ENCODE measurements at regions not wholly inside any gene's neighbourhood (a gene's known extent, or its start where the extent isn't known, plus 50 kb on each side); places are given as distances from the start of the nearest gene placed in this dataset.
"Not testable (repeated sequence)": the region's sequence is repeated elsewhere in the genome, so short reads cannot be mapped to it uniquely, and the experiment has no call there.

DNA sequence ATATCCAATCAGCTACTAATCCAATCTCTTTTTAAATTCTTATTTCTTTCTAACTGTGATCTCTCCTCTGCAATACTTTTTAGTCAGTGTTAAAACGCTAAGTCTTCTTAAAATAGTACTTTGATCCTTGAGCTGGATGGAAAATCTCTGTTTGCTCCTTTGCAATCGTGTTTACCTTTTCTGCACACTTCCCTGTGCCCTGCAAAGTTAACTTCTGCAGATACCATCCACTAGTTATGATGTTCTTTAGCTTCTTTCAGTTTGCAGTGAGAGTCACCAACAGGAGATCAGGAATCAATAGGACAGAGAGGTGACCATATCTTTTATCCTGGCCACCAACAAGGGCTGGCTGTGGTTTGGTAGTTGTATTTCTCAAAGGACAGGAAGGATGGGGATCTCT is 391.5 kb downstream of the GASK1B start:
- DNase-seq: no peak

DNA sequence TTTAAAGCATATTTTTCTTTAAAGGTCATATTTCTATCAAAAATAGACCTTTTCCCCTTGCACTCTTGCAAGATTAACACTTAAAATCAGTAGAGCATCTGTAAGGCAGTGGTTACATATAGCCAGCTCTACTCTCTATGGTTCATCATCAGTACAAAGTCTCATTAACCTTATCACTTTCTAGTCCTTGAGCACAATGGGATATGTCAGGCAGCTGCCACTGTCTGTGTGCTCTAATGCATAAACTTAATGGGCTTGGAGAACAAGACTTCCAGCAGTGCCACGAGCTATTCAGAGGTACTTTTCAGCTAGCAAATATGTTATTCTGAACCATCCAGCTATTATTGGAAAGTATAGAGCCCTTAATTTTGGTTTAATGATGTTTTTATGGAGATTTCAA is 393.7 kb downstream of the GASK1B start:
- DNase-seq: no peak

DNA sequence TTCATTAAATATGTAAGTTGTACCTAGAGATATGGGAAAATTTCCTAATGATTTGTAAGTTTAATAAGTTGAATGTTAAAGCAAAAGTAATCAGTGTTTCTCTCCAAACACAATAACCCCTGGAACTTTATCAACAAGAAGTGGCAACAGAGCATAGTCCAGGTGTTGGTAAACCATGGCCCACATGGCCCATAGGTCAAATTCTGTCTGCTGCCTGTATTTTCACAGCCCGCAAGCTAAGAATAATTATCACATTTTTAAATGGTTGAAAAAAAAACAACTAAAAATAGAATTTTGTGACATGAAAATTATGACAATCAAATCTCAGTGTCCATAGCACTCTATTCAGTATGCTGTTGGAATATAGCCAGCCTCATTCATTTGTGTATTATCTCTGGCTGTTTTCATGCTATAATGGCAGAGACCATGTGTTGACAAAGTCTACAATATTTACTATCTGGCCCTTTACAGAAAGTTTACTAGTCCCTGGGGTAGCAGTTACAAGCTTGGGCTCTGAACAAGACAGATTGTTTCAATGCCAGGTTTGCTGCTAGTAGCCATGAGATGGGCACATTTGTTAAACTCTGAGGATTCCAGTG is 395.8 kb downstream of the GASK1B start:
- no peak for DNase-seq

DNA sequence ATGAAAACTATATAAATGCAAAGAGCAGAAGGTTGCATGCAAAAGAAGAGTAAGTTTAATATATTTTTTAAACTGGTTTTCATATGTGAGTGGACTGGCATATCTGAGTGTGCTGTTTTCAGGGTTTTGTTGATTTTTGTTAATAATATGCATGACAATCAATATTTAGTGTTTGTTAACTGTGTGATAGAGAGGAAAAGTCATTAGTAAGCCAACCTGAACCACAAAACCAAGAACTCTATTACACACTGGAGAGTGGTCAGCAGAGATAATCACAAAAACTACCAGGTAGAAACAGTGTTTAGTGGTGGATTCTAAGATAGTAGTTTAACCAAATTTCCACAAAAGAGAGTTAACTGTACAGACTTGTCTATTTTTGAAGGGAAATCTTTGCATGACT is 396.9 kb downstream of the GASK1B start:
- no peak for DNase-seq

DNA sequence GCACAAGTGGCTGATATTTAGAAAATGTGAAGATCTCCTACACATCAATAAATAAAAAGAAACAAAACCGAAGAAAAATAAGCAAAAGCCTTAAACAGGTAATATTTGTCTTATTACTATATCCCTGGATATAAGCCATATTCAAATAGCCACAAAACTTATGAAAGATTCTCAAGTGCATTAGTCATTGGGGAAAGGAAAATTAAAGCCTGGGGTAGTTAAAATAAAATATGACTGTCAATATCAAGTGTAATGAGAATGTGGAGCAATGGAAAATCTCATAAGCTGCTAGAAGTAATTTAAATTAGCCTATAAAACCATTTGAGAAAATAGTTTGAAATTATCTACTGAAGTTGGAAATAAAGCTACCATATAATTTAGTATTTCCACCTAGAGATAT is 399.9 kb downstream of the GASK1B start:
- no peak for DNase-seq

DNA sequence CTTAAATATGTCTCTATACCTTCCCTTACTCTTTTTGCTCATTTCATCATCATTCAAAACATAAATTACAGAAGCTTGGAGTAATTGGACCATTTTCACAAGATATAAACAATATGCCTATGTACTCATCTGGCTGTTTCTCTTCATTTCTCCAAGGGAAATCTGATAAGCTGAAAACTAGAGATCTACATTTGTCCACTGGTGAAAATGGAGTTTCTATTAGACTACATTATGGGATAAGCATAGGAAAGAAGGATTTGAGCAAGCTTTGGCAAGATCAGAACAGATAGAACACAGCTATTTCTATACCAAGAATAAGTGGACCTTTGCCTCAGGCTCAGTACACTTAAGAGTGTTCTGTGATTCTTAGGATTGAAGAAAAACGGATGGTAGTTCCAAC is 404.4 kb downstream of the GASK1B start:
- DNase-seq: no peak

DNA sequence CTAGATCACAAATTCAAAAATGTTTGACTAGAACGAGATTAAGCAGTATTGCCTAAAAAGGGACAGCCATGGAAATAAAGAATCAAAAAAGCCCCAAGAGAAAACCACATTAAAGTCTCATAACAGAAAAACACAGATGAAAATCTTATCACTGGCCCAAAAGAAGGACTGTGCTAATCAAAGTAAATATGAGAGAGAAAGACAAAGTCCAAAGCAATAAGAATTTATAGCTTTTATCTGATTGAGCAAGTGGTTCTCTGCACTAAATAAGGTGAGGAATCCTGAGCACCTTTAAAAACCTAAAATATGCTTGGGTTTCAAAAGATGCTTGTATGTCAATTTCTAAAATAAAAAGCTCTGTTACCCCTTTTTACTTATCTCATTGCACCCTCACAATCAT is 409.3 kb downstream of the GASK1B start:
- no peak for DNase-seq

DNA sequence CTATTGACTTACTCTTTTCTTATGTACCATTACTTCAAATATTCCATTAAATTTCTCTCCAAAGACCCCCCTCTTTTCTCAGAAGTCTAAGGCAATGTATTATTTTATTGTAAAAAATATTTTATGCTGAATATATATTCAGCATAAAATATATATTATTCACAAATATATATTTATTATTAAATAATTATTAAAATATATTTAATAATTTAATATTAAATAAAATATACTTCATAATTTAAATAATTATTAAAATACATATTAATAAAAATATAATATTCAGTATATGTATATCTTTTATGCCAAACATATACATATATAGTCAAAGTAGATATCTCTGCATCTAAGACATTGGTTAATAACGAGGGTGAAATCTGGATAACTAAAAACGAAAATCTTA is 418.4 kb downstream of the GASK1B start:
- DNase-seq: no peak

DNA sequence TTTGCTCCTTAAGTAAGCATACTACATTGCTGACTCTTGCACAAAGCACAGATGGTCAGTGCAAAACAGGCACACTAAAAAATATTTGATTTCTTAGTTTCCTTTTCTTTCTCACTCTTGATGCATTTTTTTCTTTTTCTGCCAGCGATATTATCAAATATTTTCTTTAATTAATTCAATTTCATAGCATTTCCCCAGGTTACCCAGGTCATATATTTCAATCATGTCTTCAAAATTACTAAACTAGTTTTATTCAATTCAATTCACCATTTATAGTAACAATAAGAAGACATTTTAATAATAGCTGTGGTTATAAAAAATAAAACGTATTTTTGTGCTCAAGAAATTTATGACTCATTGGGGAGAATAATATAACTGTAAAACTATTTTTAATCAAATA is 421.2 kb downstream of the GASK1B start:
- no peak for DNase-seq

DNA sequence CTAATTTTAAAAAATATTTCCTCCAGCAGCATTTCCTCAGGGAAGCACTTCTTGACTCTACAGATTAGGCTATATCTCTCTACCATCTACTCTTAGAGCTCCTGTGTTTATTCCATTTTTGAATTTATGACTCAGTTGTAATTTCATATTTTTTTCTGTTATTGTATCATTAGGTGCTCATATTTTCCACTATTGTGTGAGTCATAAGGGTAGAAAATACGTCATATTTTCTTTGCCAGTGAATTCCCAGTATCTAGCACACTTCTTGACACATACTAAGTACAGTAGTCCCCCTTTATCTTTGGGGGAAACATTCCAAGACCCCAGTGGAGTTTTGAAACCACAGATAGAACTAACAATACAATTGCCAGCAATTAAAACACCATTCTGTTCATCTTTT is 431.2 kb downstream of the GASK1B start:
- DNase-seq: no peak

DNA sequence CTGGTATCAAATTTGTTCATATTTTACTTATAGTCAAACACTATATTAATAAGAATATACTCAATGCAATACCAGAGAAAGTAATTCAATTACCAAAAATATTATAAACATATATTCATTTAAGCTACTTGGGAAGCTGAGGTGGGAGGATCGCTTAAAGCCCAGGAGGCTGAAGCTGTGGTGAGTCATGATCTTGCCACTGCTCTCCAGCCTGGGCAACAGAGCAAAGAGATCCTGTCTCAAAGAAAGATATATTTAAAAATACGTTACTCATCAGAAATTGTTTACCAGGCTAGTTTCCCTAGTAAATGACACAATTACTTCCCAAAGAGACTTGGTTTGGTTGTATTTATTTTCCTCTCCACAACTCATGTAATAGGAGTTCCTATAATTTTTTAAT is 433.6 kb downstream of the GASK1B start:
- DNase-seq: no peak

DNA sequence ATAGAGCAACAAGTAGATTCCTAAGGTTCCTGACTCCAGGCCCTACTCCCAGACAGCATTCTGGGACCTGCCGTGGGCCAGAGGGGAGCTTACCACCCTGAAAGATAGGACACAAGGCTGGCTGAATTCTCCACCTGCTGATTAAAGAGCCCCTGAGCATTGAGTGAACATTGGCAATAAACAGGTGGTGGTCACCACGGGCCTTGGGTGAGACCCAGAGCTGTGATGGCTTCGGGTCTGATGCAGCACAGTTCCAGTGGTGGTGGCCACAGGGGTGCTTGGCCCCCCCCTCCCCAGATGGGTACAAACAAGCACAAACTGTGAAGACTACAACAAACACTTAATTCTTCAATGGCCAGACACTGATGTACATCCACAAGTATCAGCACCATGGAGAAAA is 444.6 kb downstream of the GASK1B start:
- no peak for DNase-seq

DNA sequence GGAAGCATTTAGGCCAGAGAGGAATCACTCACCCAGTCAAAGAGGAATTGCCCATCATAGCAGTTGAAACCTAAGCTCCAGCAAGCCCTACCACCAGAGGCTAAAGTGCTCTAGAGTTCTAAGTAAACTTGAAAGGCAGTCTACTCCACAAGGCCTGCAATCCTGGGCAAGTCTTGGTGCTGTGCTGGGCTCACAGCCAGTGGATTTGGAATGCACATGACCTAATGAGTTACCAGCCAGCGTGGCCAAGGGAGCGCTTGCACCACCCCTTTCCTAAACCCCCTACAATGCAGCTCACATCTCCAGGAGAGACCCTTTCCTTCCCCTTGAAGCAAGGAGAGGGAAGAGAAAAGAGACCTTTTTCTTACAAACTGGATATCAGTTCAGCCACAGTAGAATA is 445.7 kb downstream of the GASK1B start:
- DNase-seq: no peak

DNA sequence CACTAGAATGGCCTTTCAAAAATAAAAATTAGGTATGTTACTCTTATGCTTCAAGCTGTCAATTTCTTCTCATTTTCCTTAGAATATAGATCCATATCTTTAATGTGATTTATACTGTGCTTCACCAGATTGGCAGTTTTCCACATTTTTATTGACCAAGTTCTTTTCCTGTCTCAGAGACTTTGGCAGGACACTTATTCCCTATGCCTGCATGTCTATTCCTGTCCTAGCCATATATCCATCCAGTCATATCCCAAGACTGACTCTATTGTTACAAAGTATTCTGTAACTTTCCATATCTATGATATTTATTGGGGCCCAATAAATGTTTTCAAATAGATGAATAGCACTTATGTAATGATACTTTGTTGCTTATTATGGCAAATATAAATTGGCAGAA is 450.7 kb downstream of the GASK1B start:
- DNase-seq: no peak

DNA sequence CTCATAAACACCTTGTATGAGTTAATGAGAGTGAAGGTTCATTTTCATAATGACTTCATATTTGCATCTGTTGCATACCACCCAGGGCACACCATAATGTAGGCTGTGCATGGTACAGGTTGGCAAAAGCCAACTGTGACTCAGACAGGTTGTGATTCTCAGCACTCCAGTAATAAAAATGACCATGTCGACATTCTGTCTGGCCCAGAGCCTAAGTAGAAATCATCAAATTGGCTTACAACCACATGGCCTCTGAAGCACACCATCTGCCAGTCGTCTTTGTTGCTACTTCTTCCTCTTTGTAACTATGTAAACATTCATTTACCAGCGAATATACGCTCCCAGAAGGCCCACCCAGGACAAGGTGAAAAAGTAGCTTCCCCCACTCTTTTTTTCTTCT is 459.5 kb downstream of the GASK1B start:
- DNase-seq: no peak

DNA sequence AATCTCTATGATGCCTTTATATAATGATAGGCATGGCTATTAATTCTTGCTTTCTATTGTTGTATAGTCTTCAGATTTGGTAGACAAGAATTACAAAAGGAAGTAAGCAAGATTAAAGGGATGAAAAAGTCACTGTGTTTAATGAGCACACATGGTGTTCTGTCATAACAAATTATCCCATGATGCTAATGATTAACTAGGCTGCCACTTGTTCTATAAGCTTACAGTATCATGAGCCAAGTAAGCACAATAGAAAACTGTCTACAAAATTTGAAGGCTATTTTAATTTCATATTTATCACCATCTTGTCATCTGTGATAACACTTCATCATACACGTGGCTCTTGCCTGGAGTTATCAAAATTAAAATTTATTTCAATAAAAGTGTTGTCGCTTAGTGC is 466.7 kb downstream of the GASK1B start:
- no peak for DNase-seq

DNA sequence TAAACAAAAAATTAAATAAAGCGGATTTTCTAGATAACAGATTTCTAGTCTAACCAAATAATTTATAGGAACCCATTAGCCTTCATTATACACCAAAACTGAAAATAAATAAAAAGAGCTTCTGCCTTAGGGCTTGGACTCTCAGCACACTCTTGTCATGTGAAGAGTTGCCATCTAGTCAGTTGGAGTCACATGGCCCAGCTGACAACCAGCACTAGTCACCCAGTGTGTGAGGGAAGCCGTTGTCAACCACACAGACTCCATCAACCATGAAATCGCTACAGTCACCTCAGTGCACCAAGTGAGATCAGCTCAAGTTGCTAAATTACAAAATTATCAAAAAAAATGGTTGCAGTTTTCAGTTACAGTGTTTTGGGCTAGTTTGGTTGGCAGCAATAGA is 470.0 kb downstream of the GASK1B start:
- DNase-seq: no peak

DNA sequence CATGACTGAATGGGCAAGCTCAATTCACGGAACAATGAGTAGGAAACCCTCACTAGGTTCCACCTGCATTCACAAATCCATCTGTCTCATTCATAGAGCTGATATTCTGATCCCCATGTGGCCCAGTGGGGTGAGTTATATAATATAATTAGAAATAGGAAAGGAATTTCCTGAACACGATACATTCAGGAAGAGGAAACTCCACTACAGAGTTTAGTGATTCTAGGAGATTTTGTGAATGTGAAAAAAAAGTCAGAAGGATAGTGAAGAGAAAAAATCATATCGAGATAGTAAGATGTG is 471.2 kb downstream of the GASK1B start:
- no peak for DNase-seq

DNA sequence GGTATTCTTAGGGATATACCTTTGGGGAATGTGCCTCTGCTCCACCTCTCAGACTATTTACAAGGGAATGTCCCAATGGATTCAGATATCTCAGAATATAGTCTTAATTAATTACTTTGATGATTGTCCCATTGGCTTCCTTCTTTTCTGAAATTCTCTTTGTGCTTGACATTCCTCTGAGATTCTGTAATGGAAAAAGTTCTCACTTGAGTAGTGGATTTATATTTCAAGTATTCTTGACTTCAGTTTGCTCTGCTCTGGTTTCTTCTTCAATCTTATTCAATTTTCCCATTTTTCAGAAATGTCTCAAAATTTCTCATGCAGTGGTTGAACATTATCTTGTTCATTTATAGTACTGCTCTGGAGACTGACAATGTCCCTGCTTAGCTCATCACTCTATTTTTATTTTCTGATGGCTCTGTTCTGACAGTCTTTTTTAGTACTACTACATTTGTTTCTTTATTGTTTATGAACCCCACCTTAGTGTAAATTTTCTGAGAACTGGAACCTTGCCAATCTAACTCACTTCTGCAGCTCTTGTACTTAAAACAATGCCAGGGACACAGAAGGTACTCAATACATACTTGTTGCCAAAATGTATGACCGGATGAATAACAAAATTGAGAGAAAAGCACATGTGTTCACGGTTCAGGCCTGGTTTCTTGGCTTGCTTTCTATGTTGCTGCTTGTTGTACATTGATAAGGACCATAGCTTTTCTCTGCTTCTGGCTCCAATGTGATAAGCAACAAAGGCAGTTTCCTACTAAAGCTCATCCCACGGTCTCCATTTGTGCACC is 471.7 kb downstream of the GASK1B start:
- no peak for DNase-seq

DNA sequence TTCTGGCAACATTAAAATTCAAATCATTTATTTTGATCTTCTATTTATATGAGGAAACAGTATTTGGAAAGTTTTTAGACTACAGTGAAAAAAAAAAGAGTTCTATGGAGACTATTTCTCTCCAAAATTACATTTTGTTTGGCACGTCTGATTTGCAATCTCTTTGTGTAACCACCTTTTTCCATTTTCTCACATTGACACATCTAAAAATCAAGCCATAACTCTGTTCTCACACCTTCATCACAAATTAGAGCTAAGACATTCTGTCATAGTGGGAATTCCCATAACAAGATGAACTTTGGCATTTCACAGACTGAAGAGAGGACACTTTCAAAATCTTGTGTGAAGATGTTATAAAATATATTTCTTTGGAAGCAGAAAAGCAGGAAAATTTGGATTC is 468.9 kb downstream of the GRIA2 start:
- no peak for DNase-seq

DNA sequence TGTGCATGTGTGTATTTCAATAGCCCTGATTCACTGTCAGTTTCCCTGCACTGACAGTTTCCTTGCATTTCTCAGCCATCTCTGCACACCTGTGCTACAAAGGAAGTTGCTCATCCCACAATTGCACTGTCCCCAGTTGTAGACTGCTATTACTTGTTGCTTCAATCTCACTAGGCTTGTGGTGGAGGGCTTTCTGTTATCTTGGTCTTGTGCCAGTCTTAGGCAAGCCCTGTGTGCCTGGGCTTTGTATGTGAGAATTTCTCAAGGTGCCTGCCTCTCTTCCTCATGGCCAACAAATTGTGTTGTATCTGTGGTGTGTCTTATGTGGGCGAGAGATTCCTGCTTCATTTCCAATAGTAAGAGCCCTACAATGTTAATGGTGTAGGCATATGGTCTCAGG is 467.4 kb downstream of the GRIA2 start:
- no peak for DNase-seq

DNA sequence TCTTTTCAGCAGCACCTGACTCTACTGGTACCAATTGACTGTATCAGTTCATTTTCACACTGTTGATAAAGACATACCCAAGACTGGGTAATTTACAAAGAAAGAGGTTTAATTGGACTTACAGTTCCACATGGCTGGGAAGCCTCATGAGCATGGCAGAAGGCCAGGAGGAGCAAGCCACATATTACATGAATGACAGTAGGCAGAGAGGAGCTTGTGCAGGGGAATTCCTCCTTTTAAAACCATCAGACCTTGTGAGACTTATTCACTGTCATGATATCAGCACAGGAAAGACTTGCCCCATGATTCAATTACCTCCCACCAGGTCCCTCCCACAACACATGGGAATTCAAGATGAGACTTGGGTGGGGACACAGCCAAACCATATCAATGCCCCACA is 458.8 kb downstream of the GRIA2 start:
- DNase-seq: not testable (repeated sequence)

DNA sequence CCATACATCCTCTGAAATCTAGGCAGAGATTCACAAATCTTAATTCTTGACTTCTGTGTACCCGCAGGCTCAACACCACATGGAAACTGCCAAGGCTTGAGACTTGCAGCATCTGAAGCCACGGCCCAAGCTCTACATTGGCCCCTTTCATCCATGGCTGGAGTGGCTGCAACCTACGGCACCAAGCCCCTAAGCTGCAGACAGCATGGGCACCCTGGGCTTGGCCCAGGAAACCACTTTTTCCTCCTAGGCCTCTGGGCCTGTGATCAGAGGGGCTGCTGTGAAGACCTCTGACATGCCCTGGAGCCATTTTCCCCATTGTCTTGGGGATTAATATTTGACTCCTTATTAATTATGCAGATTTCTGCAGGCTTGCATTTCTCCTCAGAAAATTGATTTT is 457.9 kb downstream of the GRIA2 start:
- no peak for DNase-seq

DNA sequence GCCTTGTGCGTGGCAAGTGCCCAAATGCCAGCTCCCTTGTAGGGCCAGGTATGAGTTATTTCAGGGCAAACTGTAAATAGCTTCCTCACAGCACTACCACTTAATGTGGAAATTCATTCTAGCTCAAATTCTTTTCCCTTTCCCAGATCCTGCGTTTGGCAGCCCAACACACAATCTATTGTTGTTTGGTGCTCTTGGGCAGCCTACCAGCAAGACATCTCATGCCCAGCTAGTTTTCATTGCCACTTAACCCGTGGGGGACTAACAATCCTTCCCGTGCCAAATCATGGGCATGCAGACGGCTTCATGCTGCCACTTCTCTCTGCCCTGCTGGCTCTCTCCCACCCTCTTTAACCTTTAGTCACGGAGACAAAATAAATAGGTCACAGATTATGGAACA is 454.2 kb downstream of the GRIA2 start:
- DNase-seq: peak; percentile 3
